ENCODE measurements at regions not wholly inside any gene's neighbourhood (a gene's known extent, or its start where the extent isn't known, plus 50 kb on each side); places are given as distances from the start of the nearest gene placed in this dataset.

GRCh38 chr14:62557416-62557815 is 487.8 kb downstream of the KCNH5 start:
- no peak overlapping the region for H3K27ac Mint-ChIP-seq
- peaks cover under 1 to 21% (median 7%) of the 10 kb centered on the region in 3 donors for H3K9me3 Mint-ChIP-seq
- no peaks in the 10 kb centered on the region for H3K4me1 Mint-ChIP-seq
- ChIA-PET CTCF (no interaction called here), POLR2A (no interaction called here)
- no peaks in the 10 kb centered on the region for H3K36me3 Mint-ChIP-seq
- no peak overlapping the region for H3K4me3 Mint-ChIP-seq
- H3K4me3 ChIP-seq (ENCODE audit: control insufficient read depth in 1 of 2, extremely low read depth in 1 of 2, low read length in 1 of 2): no peak overlapping the region
- no peak overlapping the region for H3K27ac ChIP-seq (ENCODE audit: low read length)
- H3K36me3 ChIP-seq (ENCODE audit: control insufficient read depth in 2 of 2, extremely low read depth in 1 of 2, insufficient read depth in 1 of 2, low read length in 1 of 2): no peaks in the 10 kb centered on the region
- no peaks in the 10 kb centered on the region for H3K27me3 Mint-ChIP-seq
- ATAC-seq (replicated peaks in 1 of 4) (no peak), DNase-seq (no peak)
- no peaks in the 10 kb centered on the region for H3K9me3 ChIP-seq
- no peaks in the 10 kb centered on the region for H3K4me1 ChIP-seq (ENCODE audit: control insufficient read depth in 1 of 2, extremely low read depth in 1 of 2, insufficient read depth in 2 of 2, low read length in 2 of 2)
- no peaks in the 10 kb centered on the region for H3K27me3 ChIP-seq (replicated peaks in 1 of 2; ENCODE audit: control insufficient read depth in 2 of 2, extremely low read depth in 1 of 2, insufficient read depth in 2 of 2, low read length in 1 of 2)
- 80% methylated on average over 1 of the region's 6 CpGs for WGBS (ENCODE audit: insufficient coverage)

DNA sequence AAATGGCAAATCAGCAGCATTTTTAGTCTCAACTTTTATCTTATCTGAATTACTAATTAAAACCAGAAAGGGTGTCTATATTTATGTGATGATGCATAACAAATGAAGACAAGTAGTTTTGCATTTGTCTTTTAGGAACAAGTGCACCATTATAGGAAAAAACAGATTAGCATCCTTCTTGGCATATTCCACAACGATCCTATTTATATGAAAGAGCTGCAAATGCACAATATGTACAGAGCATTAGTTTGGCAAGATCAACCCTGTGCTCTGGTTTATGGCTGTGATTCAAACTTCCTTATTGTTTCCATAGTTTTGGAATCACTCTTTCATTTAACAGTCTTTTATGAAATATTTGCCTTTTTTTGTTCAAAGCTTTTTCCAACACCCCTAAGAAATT is 486.8 kb downstream of the KCNH5 start:
- no peaks in the 10 kb centered on the region for H3K36me3 ChIP-seq (ENCODE audit: control insufficient read depth in 2 of 2, extremely low read depth in 1 of 2, insufficient read depth in 1 of 2, low read length in 1 of 2)
- no peaks in the 10 kb centered on the region for H3K4me1 Mint-ChIP-seq

DNA sequence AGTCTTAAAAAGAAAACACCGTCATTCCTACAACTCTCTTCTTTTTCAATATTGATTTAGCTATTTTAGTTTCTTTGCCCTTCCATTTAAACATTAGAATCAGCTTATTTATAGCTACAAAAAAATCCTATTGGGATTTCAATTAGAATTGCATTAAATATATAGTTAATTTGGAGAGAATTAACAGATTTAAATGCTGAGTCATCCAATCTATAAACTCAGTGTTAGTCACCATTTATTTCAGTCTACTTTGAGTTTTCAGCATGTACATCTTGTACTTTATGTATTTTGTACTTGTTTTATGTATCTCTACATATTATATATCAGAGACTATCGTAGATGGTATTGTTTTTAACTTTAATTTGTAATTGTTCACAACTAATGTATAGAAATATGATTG is 460.0 kb downstream of the KCNH5 start:
- DNase-seq: no peak
- ChIA-PET CTCF (no interaction called here), POLR2A (no interaction called here)
- H3K27me3 ChIP-seq (replicated peaks in 1 of 2; ENCODE audit: control insufficient read depth in 2 of 2, extremely low read depth in 1 of 2, insufficient read depth in 2 of 2, low read length in 1 of 2): no peaks in the 10 kb centered on the region
- no peak overlapping the region for H3K27ac ChIP-seq (ENCODE audit: low read length)
- Mint-ChIP-seq H3K9me3 (peaks cover 5 to 10% (median 7%) of the 10 kb centered on the region in 3 donors), H3K36me3 (no peaks in the 10 kb centered on the region), H3K4me3 (no peak overlapping the region), H3K27me3 (no peaks in the 10 kb centered on the region), H3K4me1 (no peaks in the 10 kb centered on the region), H3K27ac (no peak overlapping the region)
- no peaks in the 10 kb centered on the region for H3K9me3 ChIP-seq
- WGBS (ENCODE audit: insufficient coverage): no CpG with 5 or more reads among the region's 2 CpGs
- H3K4me1 ChIP-seq (ENCODE audit: control insufficient read depth in 1 of 2, extremely low read depth in 1 of 2, insufficient read depth in 2 of 2, low read length in 2 of 2): no peaks in the 10 kb centered on the region
- no peaks in the 10 kb centered on the region for H3K36me3 ChIP-seq (ENCODE audit: control insufficient read depth in 2 of 2, extremely low read depth in 1 of 2, insufficient read depth in 1 of 2, low read length in 1 of 2)
- ATAC-seq (replicated peaks in 1 of 4): no peak
- H3K4me3 ChIP-seq (ENCODE audit: control insufficient read depth in 1 of 2, extremely low read depth in 1 of 2, low read length in 1 of 2): no peak overlapping the region

More for the DNA sequence above, 486.8 kb downstream of the KCNH5 start:
- Mint-ChIP-seq H3K27ac (no peak overlapping the region), H3K36me3 (no peaks in the 10 kb centered on the region), H3K4me3 (no peak overlapping the region), H3K27me3 (no peaks in the 10 kb centered on the region), H3K9me3 (peaks cover 2 to 14% (median 3%) of the 10 kb centered on the region in 3 donors)
- ATAC-seq (replicated peaks in 1 of 4) (no peak), DNase-seq (no peak)
- Histone ChIP-seq H3K4me3 (ENCODE audit: control insufficient read depth in 1 of 2, extremely low read depth in 1 of 2, low read length in 1 of 2) (no peak overlapping the region), H3K27me3 (replicated peaks in 1 of 2; ENCODE audit: control insufficient read depth in 2 of 2, extremely low read depth in 1 of 2, insufficient read depth in 2 of 2, low read length in 1 of 2) (no peaks in the 10 kb centered on the region), H3K4me1 (ENCODE audit: control insufficient read depth in 1 of 2, extremely low read depth in 1 of 2, insufficient read depth in 2 of 2, low read length in 2 of 2) (no peaks in the 10 kb centered on the region), H3K27ac (ENCODE audit: low read length) (no peak overlapping the region), H3K9me3 (no peaks in the 10 kb centered on the region)
- WGBS (ENCODE audit: insufficient coverage): no CpG with 5 or more reads among the region's 1 CpG
- ChIA-PET POLR2A (no interaction called here), CTCF (no interaction called here)

GRCh38 chr14:62592877-62593276 is 452.4 kb downstream of the KCNH5 start:
- H3K27me3 Mint-ChIP-seq: no peaks in the 10 kb centered on the region
- Histone ChIP-seq H3K4me3 (ENCODE audit: control insufficient read depth in 1 of 2, extremely low read depth in 1 of 2, low read length in 1 of 2) (no peak overlapping the region), H3K9me3 (peaks cover 4% of the 10 kb centered on the region), H3K4me1 (ENCODE audit: control insufficient read depth in 1 of 2, extremely low read depth in 1 of 2, insufficient read depth in 2 of 2, low read length in 2 of 2) (no peaks in the 10 kb centered on the region), H3K27ac (ENCODE audit: low read length) (no peak overlapping the region), H3K27me3 (replicated peaks in 1 of 2; ENCODE audit: control insufficient read depth in 2 of 2, extremely low read depth in 1 of 2, insufficient read depth in 2 of 2, low read length in 1 of 2) (no peaks in the 10 kb centered on the region), H3K36me3 (ENCODE audit: control insufficient read depth in 2 of 2, extremely low read depth in 1 of 2, insufficient read depth in 1 of 2, low read length in 1 of 2) (no peaks in the 10 kb centered on the region)
- H3K36me3 Mint-ChIP-seq: no peaks in the 10 kb centered on the region
- peaks cover 8 to 22% (median 9%) of the 10 kb centered on the region in 3 donors for H3K9me3 Mint-ChIP-seq
- no peaks in the 10 kb centered on the region for H3K4me1 Mint-ChIP-seq
- ChIA-PET POLR2A (no interaction called here), CTCF (no interaction called here)
- WGBS (ENCODE audit: insufficient coverage): 100% methylated on average over 1 of the region's 1 CpG
- no peak overlapping the region for H3K4me3 Mint-ChIP-seq
- H3K27ac Mint-ChIP-seq: no peak overlapping the region
- ATAC-seq (replicated peaks in 1 of 4) (no peak), DNase-seq (no peak)

DNA sequence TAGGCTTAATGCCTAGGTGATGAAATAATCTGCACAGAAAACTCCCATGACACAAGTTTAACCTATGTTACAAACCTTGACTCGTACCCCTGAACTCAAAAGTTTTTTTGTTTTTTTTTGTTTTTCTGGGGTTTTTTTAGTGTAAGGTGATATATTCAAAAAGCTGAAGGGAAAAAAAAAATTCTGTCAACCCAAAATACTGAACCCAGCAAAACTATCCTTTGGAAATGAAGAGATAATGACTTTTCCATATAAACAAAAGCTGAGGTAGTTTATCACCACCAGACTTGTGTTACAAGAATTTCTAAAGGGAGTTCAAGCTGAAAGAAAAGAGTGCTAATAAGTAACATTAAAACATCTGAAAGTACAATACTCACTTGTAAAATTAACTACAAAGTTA is 448.1 kb downstream of the KCNH5 start:
- ATAC-seq (replicated peaks in 1 of 4) (no peak), DNase-seq (no peak)
- H3K9me3 Mint-ChIP-seq: peaks cover 12 to 33% (median 14%) of the 10 kb centered on the region in 3 donors
- H3K27ac ChIP-seq (ENCODE audit: low read length): no peak overlapping the region
- ChIA-PET CTCF (no interaction called here), POLR2A (interaction anchor here in 1 of 2 donors (0.6 kb wide), 1 partner anchor 110 kb away, joined by 3 read pairs; no protein-coding TSS in a partner anchor)
- H3K9me3 ChIP-seq: peaks cover 3% of the 10 kb centered on the region
- no peak overlapping the region for H3K4me3 ChIP-seq (ENCODE audit: control insufficient read depth in 1 of 2, extremely low read depth in 1 of 2, low read length in 1 of 2)
- H3K36me3 ChIP-seq (ENCODE audit: control insufficient read depth in 2 of 2, extremely low read depth in 1 of 2, insufficient read depth in 1 of 2, low read length in 1 of 2): no peaks in the 10 kb centered on the region
- WGBS (ENCODE audit: insufficient coverage): no CpG with 5 or more reads among the region's 1 CpG
- no peaks in the 10 kb centered on the region for H3K36me3 Mint-ChIP-seq
- no peaks in the 10 kb centered on the region for H3K4me1 ChIP-seq (ENCODE audit: control insufficient read depth in 1 of 2, extremely low read depth in 1 of 2, insufficient read depth in 2 of 2, low read length in 2 of 2)
- no peak overlapping the region for H3K27ac Mint-ChIP-seq
- H3K4me3 Mint-ChIP-seq: no peak overlapping the region
- H3K27me3 Mint-ChIP-seq: no peaks in the 10 kb centered on the region
- no peaks in the 10 kb centered on the region for H3K27me3 ChIP-seq (replicated peaks in 1 of 2; ENCODE audit: control insufficient read depth in 2 of 2, extremely low read depth in 1 of 2, insufficient read depth in 2 of 2, low read length in 1 of 2)
- H3K4me1 Mint-ChIP-seq: no peaks in the 10 kb centered on the region

- no peaks in the 10 kb centered on the region for H3K27me3 ChIP-seq (replicated peaks in 1 of 2; ENCODE audit: control insufficient read depth in 2 of 2, extremely low read depth in 1 of 2, insufficient read depth in 2 of 2, low read length in 1 of 2)
- no peak for DNase-seq
- no peak overlapping the region for H3K4me3 ChIP-seq (ENCODE audit: control insufficient read depth in 1 of 2, extremely low read depth in 1 of 2, low read length in 1 of 2)
- H3K9me3 Mint-ChIP-seq: peaks cover 12 to 27% (median 22%) of the 10 kb centered on the region in 3 donors
- H3K27ac Mint-ChIP-seq: no peak overlapping the region
- no peaks in the 10 kb centered on the region for H3K36me3 ChIP-seq (ENCODE audit: control insufficient read depth in 2 of 2, extremely low read depth in 1 of 2, insufficient read depth in 1 of 2, low read length in 1 of 2)
- no peaks in the 10 kb centered on the region for H3K27me3 Mint-ChIP-seq
- ATAC-seq (replicated peaks in 1 of 4): no peak
- H3K4me3 Mint-ChIP-seq: no peak overlapping the region
- H3K27ac ChIP-seq (ENCODE audit: low read length): no peak overlapping the region
- H3K4me1 ChIP-seq (ENCODE audit: control insufficient read depth in 1 of 2, extremely low read depth in 1 of 2, insufficient read depth in 2 of 2, low read length in 2 of 2): no peaks in the 10 kb centered on the region
- H3K9me3 ChIP-seq: peaks cover 3% of the 10 kb centered on the region
- WGBS (ENCODE audit: insufficient coverage): no CpG with 5 or more reads among the region's 2 CpGs
- ChIA-PET CTCF (no interaction called here), POLR2A (interaction anchor here in 1 of 2 donors (0.6 kb wide), 1 partner anchor 1568 kb away, joined by 3 read pairs; no protein-coding TSS in a partner anchor)
- no peaks in the 10 kb centered on the region for H3K4me1 Mint-ChIP-seq
- no peaks in the 10 kb centered on the region for H3K36me3 Mint-ChIP-seq
Observed at GRCh38 chr14:62599616-62600385, 445.5 kb downstream of the KCNH5 start.
